AG04449 (cell line): ENCODE measurements at regions not wholly inside any gene's neighbourhood (a gene's known extent, or its start where the extent isn't known, plus 50 kb on each side); places are given as distances from the start of the nearest gene placed in this dataset.

Experiments used
- CTCF ChIA-PET: fragments of 350-600 bp; formaldehyde crosslinking; extraction: SDS; loops from one replicate; lab custom pipeline; 2021; ENCODE audit warnings: antibody characterized with exemption; lab: Yijun Ruan, JAX
- POLR2A ChIA-PET: fragments of 400-600, 350-600 bp; formaldehyde crosslinking; extraction: SDS; loops from one replicate; lab custom pipeline; 2020; ENCODE audit warnings: antibody characterized with exemption, inconsistent platforms; lab: Yijun Ruan, JAX
- DNase-seq: peaks from one replicate; pipeline ENCODE4 v3.0.0-alpha.2; 2010; ENCODE audit warnings: low read depth, low spot score
- H3K4me3 ChIP-seq: 2 replicates; pipeline ENCODE4 v1.5.1; 2011; ENCODE audit warnings: low read depth, mild to moderate bottlenecking, control low read depth, low read length
- TF ChIP-seq, protein P1 (sequence below): IDR thresholded peaks from one replicate; pipeline ENCODE4 v1.5.1; 2011; ENCODE audit warnings: mild to moderate bottlenecking, moderate library complexity, low read length, control low read depth, inconsistent platforms; ENCODE audit not compliant: insufficient read depth; ENCODE audit errors: missing control alignments

DNA sequence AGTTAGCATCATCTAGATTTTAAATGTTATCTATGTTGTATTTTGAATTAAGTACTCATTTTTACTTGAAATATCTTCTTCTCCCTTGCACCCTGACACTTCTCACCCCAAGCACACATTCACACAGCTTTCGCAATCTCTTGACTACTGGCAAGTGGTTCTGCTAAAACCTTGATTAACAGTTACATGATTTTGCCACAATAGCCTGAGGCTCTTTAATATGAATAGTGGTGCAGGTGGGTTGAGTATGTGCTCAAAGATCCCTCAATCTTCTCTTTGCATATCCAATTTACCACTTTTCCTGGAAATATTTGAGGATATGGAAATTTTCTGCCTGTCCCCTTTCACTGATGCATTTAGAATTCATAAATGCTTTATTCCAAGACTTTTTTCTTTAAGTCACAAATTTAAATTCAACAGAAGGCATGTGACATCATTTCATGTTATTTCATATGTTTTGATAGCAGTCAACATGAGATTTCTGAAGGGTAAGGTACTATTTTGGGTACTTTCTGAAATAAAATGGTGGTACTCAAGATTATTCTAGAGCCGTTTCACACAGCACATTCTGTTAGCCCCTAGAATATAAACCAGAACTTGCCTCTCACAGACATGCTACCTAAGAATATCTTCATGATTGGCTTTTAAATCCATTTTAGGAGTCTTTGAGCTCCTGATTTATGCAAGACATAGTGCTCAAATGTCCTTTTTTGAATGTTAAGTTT lies 339.7 kb downstream of the RPRM start:
- TF ChIP-seq, protein P1, sequence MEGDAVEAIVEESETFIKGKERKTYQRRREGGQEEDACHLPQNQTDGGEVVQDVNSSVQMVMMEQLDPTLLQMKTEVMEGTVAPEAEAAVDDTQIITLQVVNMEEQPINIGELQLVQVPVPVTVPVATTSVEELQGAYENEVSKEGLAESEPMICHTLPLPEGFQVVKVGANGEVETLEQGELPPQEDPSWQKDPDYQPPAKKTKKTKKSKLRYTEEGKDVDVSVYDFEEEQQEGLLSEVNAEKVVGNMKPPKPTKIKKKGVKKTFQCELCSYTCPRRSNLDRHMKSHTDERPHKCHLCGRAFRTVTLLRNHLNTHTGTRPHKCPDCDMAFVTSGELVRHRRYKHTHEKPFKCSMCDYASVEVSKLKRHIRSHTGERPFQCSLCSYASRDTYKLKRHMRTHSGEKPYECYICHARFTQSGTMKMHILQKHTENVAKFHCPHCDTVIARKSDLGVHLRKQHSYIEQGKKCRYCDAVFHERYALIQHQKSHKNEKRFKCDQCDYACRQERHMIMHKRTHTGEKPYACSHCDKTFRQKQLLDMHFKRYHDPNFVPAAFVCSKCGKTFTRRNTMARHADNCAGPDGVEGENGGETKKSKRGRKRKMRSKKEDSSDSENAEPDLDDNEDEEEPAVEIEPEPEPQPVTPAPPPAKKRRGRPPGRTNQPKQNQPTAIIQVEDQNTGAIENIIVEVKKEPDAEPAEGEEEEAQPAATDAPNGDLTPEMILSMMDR, result no peak
- H3K4me3 ChIP-seq, result no peak overlapping the region
- ChIA-PET CTCF (no interaction called here), POLR2A (no interaction called here)
- DNase-seq, result no peak

GRCh38 chr2:153136216-153136615 lies 342.3 kb downstream of the RPRM start:
- DNase-seq, result no peak
- TF ChIP-seq, protein P1, result no peak
- no peak overlapping the region for H3K4me3 ChIP-seq
- ChIA-PET POLR2A (no interaction called here), CTCF (no interaction called here)

- DNase-seq, result no peak
- POLR2A ChIA-PET, result no interaction called here
- TF ChIP-seq, protein P1, result no peak
- CTCF ChIA-PET, result no interaction called here
- H3K4me3 ChIP-seq, result no peak overlapping the region
These were observed 343.8 kb downstream of the RPRM start for GRCh38 chr2:153134725-153135124.

GRCh38 chr2:153133716-153134115 lies 344.8 kb downstream of the RPRM start:
- DNase-seq, result no peak
- H3K4me3 ChIP-seq, result no peak overlapping the region
- ChIA-PET POLR2A (no interaction called here), CTCF (no interaction called here)
- TF ChIP-seq, protein P1, result no peak

DNA sequence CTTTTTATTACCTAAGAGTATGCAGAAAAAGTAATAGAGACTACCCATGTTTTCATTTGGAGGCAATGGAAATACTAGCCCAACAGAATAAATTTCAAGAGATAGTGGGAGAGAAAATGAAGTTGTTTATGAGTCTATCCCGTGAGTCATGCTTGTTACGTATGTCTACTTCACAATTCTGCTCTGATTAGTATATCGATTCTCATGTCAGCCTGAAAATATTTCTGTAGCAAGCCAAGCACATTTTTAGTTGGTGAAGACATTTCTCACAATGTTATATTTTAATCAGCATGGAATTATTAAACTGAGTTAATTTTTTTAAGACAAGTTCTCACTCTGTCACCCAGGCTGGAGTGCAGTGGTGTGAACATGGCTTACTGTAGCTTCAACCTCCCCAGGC lies 346.1 kb downstream of the RPRM start:
- DNase-seq, result no peak
- no peak overlapping the region for H3K4me3 ChIP-seq
- POLR2A ChIA-PET, result no interaction called here
- TF ChIP-seq, protein P1, result no peak
- CTCF ChIA-PET, result no interaction called here

GRCh38 chr2:153115141-153115540 lies 363.4 kb downstream of the RPRM start:
- CTCF ChIA-PET, result no interaction called here
- H3K4me3 ChIP-seq, result no peak overlapping the region
- POLR2A ChIA-PET, result no interaction called here
- DNase-seq, result no peak
- TF ChIP-seq, protein P1, result no peak
